Large intestine (tissue), 3 donors: ENCODE measurements at regions not wholly inside any gene's neighbourhood (a gene's known extent, or its start where the extent isn't known, plus 50 kb on each side); places are given as distances from the start of the nearest gene placed in this dataset.

ENCODE experiments used
- DNase-seq, 2 donors: peaks; one replicate each; pipeline versions ENCODE4 v3.0.0 to v3.0.0-alpha.2; 2013
- H3K27ac ChIP-seq: one replicate; pipeline ENCODE4 v1.5.1; 2013; ENCODE audit warnings: low read length
- H3K27me3 ChIP-seq: 2 replicates; pipeline ENCODE4 v1.6.1; 2013; ENCODE audit warnings: low read length; ENCODE audit not compliant: control insufficient read depth, insufficient read depth
- H3K36me3 ChIP-seq: 2 replicates; pipeline ENCODE4 v1.6.1; 2013; ENCODE audit warnings: low read length; ENCODE audit not compliant: control insufficient read depth, insufficient read depth
- H3K4me1 ChIP-seq: one replicate; pipeline ENCODE4 v1.6.1; 2013; ENCODE audit warnings: low read length; ENCODE audit not compliant: control insufficient read depth, insufficient read depth
- H3K4me3 ChIP-seq: one replicate; pipeline ENCODE4 v1.5.1; 2013; ENCODE audit warnings: low read length
- H3K9me3 ChIP-seq: one replicate; pipeline ENCODE4 v1.6.1; 2013; ENCODE audit warnings: mild to moderate bottlenecking, low read depth, low read length, moderate library complexity; ENCODE audit not compliant: control insufficient read depth
- WGBS: methylation state at CpG from one replicate; pipeline ENCODE4 v1.1.5; 2013; ENCODE audit warnings: low lambda C conversion rate; ENCODE audit not compliant: insufficient coverage; 5-methylcytosine and 5-hydroxymethylcytosine counted together

DNA sequence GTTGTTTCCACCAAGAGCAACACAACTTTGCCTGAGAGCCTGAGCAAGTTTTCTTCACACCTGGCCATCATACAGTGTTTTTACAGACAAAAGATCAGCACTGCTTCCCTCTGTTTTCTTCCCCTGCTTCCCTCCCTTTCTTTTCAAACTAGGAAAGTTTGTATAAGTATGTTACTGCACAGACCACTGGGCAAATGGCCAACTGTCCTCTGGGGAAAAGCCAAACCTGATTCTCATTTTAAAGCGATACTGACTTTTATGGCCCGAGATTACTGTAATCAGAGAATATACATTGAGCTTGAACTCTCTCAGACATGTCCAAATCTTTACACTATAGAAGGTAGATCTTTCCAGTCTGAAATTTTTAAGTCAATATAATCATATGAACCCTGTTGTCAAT, 415.0 kb downstream of the NFIB start:
- 58% methylated on average over 2 of the region's 2 CpGs for WGBS
- no peaks in the 10 kb centered on the region for H3K4me1 ChIP-seq
- no peak overlapping the region for H3K4me3 ChIP-seq
- H3K27me3 ChIP-seq: no peaks in the 10 kb centered on the region
- no peaks in the 10 kb centered on the region for H3K36me3 ChIP-seq
- no peak overlapping the region for H3K27ac ChIP-seq
- DNase-seq: peak in 1 of 2 donors; percentile 13
- H3K9me3 ChIP-seq: no peaks in the 10 kb centered on the region

DNA sequence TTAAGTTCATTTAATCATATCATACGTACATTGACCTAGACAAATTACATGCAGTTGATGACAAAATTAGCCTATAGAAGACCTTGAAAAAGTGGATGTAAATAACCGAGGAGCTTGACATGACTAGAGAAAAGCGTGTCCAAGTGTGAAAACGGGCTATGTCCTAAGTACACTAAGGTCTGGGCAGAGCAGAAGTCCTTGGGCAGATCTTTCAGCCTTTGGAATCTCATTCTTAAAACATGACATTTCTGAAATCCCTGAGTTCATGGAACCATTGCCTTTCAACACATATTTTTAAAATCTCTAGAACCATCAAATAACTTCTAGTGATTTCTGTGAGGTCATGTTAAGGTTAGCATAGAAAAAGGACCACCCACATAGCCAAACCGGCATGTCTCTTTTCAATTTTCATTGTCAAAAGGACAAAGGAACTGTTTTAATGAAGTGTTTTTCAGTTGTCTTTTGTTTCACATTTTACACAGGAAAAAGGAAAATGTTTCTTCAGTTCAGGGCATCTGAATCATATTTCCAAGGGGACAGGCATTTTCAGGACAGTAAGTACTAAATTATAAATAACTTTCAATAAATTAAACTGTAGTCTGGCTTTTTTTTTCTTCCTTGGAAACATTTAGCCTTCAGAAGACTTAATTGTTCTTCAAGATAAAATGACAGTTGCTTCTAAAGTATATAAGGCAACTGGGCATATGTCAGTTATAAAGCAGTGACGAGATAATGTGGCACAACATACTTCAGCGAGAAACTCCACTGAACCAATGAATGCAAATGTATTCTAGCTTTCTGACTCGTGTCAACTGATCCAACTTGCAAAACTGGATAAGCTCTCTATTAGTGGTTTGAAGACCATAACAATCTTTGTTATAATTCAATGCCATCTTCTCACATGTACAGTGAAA, 416.8 kb downstream of the NFIB start:
- H3K36me3 ChIP-seq: no peaks in the 10 kb centered on the region
- no peak overlapping the region for H3K27ac ChIP-seq
- H3K4me3 ChIP-seq: no peak overlapping the region
- no peaks in the 10 kb centered on the region for H3K27me3 ChIP-seq
- no peaks in the 10 kb centered on the region for H3K9me3 ChIP-seq
- H3K4me1 ChIP-seq: no peaks in the 10 kb centered on the region
- WGBS: 78% methylated on average over 1 of the region's 8 CpGs
- no peak for DNase-seq

DNA sequence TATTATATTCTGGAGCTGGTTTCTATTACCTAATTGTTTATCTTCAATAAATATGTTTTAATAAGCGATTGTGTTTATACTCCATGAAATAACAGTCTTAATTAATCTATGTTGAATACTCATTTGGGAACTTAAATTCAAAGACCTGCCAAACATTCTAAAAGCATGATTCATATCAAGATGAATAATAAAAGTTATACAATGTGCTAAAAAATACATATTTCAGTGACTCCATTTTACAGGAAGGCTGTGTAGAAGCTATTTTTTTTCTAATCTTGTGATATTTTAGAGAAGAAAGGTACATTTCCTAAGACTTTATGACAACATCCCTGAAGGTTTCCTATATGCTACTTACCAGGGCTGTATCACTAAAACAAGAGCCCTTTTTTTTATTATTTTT, 417.9 kb downstream of the NFIB start:
- Histone ChIP-seq H3K4me3 (no peak overlapping the region), H3K27me3 (no peaks in the 10 kb centered on the region), H3K36me3 (no peaks in the 10 kb centered on the region), H3K4me1 (no peaks in the 10 kb centered on the region), H3K9me3 (no peaks in the 10 kb centered on the region), H3K27ac (no peak overlapping the region)
- WGBS: no CpG with 5 or more reads among the region's 1 CpG
- DNase-seq: no peak

DNA sequence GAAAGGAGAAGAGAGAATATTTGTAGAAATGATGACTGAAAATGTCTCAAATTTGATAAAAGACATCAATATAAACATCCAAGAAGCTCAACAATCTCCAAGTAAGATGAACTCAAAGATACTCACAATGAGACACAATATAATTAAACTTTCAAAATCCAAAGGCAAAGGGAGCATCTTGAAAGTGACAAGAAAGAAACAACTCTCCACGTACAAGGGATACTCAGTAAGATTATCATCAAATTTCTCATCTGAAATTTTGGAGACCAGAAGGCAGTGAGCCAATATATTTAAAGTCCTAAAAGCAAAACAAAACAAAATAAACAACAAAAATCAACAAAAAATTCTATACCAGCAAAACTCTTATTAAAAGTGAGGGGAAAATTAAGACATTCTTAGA, 428.7 kb downstream of the NFIB start:
- DNase-seq: no peak
- Histone ChIP-seq H3K27me3 (no peaks in the 10 kb centered on the region), H3K9me3 (peaks cover 4% of the 10 kb centered on the region), H3K27ac (no peak overlapping the region), H3K4me1 (no peaks in the 10 kb centered on the region), H3K36me3 (no peaks in the 10 kb centered on the region), H3K4me3 (no peak overlapping the region)
- WGBS: 91% methylated on average over 1 of the region's 1 CpG

DNA sequence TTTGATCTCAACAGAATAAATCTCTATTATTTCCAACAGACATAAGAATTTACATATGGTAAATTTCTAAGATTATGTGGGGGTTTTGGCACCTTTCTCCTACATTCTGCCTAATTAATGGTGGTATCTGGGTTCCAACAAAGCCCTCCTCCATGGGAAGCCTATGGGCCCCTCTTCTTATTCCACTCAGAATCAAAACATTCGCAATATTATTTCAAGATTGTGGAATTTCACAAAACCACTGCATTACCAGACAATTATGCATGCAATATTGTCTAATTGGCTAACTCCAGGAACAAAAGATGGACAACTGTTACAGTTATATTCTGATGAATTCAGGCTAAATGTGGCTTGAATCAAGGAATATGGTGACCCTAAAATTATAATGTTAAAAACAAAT, 434.0 kb downstream of the NFIB start:
- no CpG with 5 or more reads among the region's 1 CpG for WGBS
- no peaks in the 10 kb centered on the region for H3K27me3 ChIP-seq
- no peaks in the 10 kb centered on the region for H3K9me3 ChIP-seq
- H3K36me3 ChIP-seq: no peaks in the 10 kb centered on the region
- no peak overlapping the region for H3K27ac ChIP-seq
- no peak overlapping the region for H3K4me3 ChIP-seq
- no peaks in the 10 kb centered on the region for H3K4me1 ChIP-seq
- DNase-seq: no peak

DNA sequence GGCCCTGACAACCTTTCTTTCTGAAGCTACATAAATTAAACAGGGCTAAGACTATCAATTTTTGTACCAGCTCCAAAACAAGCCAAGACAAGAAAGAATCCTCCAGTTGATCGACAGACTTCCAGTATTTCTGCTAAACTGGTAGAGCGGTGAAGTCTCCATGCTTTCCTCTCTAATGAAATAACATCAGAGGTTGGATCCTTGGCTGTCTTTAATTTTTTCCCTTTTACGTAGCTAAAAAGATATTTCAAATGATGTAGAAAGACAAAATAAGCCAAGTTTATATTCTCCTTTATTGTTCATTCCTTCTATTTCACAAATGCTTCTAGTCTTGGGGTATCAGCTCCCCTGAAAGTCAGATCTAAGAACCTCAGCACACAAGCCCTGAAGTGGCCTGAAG, 434.9 kb downstream of the NFIB start:
- Histone ChIP-seq H3K4me3 (no peak overlapping the region), H3K36me3 (no peaks in the 10 kb centered on the region), H3K9me3 (no peaks in the 10 kb centered on the region), H3K27me3 (no peaks in the 10 kb centered on the region), H3K4me1 (no peaks in the 10 kb centered on the region), H3K27ac (no peak overlapping the region)
- no peak for DNase-seq
- 100% methylated on average over 1 of the region's 3 CpGs for WGBS

DNA sequence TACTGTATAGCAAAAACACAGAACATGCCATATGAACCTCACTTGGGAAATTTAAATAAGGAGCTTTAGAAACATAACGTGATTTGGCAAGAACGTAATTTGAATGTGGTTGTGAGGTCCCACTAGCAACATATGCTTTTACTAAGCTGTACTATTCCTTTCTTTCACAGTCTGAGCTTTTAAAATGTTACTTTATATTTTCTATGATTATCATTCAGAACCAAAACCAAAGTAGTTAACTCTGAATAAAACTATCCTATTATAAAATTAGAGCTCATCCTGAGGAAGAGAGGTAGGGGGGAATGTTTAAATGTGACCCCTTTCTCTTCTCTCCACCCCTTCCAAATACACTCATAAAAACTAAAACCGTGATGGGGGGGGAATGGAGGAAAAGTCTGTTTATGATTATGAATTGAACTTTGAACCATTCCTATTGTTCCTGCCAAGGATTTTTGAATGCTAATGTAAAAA, 435.7 kb downstream of the NFIB start:
- no peak for DNase-seq
- Histone ChIP-seq H3K27me3 (no peaks in the 10 kb centered on the region), H3K4me1 (no peaks in the 10 kb centered on the region), H3K4me3 (no peak overlapping the region), H3K36me3 (no peaks in the 10 kb centered on the region), H3K27ac (no peak overlapping the region), H3K9me3 (no peaks in the 10 kb centered on the region)
- 20% methylated on average over 1 of the region's 3 CpGs for WGBS

DNA sequence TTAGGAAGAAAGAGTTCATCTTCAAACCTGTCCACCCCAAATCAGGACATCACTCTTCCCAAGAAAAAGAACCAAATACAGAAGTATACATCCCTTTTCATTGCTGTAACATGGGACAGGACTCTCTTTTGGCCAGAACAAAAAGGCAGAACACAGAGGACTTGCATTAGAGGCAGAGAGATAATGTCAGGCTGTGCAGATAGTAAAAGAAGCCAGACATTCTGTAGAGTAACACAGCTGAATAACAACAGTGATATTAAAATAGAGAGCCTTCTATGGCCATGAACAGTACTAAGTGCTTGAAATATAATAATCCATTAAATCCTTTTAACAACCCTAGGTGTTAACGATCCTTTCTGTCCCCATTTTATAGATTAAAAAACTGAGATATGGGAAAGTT, 437.2 kb downstream of the NFIB start:
- DNase-seq: no peak
- Histone ChIP-seq H3K4me1 (no peaks in the 10 kb centered on the region), H3K9me3 (no peaks in the 10 kb centered on the region), H3K27ac (no peak overlapping the region), H3K36me3 (no peaks in the 10 kb centered on the region), H3K4me3 (no peak overlapping the region), H3K27me3 (no peaks in the 10 kb centered on the region)
- WGBS: 100% methylated on average over 1 of the region's 1 CpG

DNA sequence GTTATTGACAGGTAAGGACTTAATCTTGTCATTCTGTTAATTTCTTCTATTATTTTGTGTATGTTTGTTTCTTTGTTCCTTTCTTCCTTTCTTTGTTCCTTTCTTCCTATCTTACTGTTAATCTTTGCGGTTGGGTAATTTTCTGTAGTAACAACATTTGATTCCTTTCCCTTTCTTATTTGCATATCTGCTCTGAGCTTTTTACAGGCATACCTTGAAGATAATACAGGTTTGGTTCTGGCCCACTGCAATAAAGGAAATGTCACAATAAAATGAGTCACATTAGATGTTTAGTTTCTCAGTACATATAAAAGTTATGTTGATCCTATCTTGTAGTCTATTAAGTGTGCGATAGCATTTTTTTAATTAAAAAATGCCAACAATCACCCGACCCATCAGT, 440.7 kb downstream of the NFIB start:
- Histone ChIP-seq H3K36me3 (no peaks in the 10 kb centered on the region), H3K4me1 (no peaks in the 10 kb centered on the region), H3K4me3 (no peak overlapping the region), H3K9me3 (no peaks in the 10 kb centered on the region), H3K27ac (no peak overlapping the region), H3K27me3 (no peaks in the 10 kb centered on the region)
- 100% methylated on average over 2 of the region's 3 CpGs for WGBS
- DNase-seq: no peak

DNA sequence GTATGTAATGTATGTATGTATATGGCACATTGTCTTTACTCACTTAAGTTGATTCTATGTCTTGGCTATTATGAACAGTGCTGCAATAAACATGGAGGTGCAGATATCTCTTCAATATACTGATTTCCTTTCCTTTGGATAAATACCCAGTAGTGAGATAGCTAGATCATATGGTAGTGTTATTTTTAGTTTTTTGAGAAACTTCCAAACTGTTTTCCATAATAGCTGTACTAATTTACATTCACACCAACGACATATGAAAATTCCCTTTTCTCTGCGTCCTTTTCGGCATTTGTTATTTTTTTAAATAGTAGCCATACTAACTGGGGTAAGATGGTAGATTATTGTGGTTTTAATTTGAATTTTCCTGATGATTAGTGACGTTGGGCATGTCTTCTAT, 445.6 kb downstream of the NFIB start:
- no peak overlapping the region for H3K4me3 ChIP-seq

DNA sequence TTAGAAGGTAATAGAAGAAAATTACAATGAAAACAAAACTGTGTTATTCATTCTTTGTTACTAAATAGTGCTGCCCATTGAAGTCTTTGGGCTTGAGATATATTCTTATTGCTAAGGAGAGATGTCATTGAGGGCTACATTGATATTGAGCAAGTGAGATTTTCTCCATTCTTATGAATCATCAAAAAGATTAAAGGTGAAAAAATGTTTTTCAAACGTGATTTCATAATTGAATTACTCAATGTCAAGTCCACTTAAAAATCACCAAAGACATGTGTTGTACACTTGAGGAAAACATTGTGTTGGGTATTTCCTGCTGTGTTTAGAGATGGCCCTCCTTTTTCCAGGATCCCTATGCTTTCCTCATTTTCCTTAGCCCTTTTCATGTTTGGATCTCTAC, 448.1 kb downstream of the NFIB start:
- no CpG with 5 or more reads among the region's 1 CpG for WGBS
- no peak for DNase-seq
- Histone ChIP-seq H3K4me3 (no peak overlapping the region), H3K27me3 (no peaks in the 10 kb centered on the region), H3K9me3 (no peaks in the 10 kb centered on the region), H3K4me1 (no peaks in the 10 kb centered on the region), H3K36me3 (no peaks in the 10 kb centered on the region), H3K27ac (no peak overlapping the region)

More for the DNA sequence above, 445.6 kb downstream of the NFIB start:
- H3K9me3 ChIP-seq: no peaks in the 10 kb centered on the region
- whole genome bisulfite sequencing: 100% methylated on average over 3 of the region's 4 CpGs
- H3K27ac ChIP-seq: no peak overlapping the region
- no peak for DNase-seq
- no peaks in the 10 kb centered on the region for H3K4me1 ChIP-seq
- no peaks in the 10 kb centered on the region for H3K27me3 ChIP-seq
- no peaks in the 10 kb centered on the region for H3K36me3 ChIP-seq
